Amniotic epithelial cell (primary cell): ENCODE measurements at regions not wholly inside any gene's neighbourhood (a gene's known extent, or its start where the extent isn't known, plus 50 kb on each side); places are given as distances from the start of the nearest gene placed in this dataset.

Source experiments
- DNase-seq: peaks from one replicate; pipeline ENCODE4 v3.0.0-alpha.2; 2010; ENCODE audit warnings: low read depth

- DNase-seq = no peak
Observed at GRCh38 chr9:89882930-89883361, 278.1 kb downstream of the GADD45G start.

GRCh38 chr9:89883401-89884341, 278.9 kb downstream of the GADD45G start:
- DNase-seq = no peak

GRCh38 chr9:89884356-89885083, 279.7 kb downstream of the GADD45G start:
- DNase-seq = no peak

- no peak for DNase-seq
Observed at GRCh38 chr9:89885156-89885555, 280.3 kb downstream of the GADD45G start.

GRCh38 chr9:89886281-89886700, 281.5 kb downstream of the GADD45G start:
- DNase-seq = no peak

- DNase-seq = no peak
Observed at GRCh38 chr9:89887286-89887685, 282.5 kb downstream of the GADD45G start.

GRCh38 chr9:89888233-89888632, 283.4 kb downstream of the GADD45G start:
- DNase-seq = no peak

GRCh38 chr9:89888677-89889076, 283.9 kb downstream of the GADD45G start:
- DNase-seq = no peak

- no peak for DNase-seq
Observed at GRCh38 chr9:89889865-89890264, 285.1 kb downstream of the GADD45G start.

GRCh38 chr9:89890326-89890980, 285.6 kb downstream of the GADD45G start:
- no peak for DNase-seq

- no peak for DNase-seq
Observed at GRCh38 chr9:89891221-89891590, 286.4 kb downstream of the GADD45G start.

- DNase-seq = no peak
Observed at GRCh38 chr9:89891591-89892304, 286.9 kb downstream of the GADD45G start.

- no peak for DNase-seq
Observed at GRCh38 chr9:89892920-89893319, 288.1 kb downstream of the GADD45G start.

- no peak for DNase-seq
Observed at GRCh38 chr9:89893886-89894285, 289.1 kb downstream of the GADD45G start.

GRCh38 chr9:89896806-89897340, 292.1 kb downstream of the GADD45G start:
- no peak for DNase-seq

- DNase-seq = no peak
Observed at GRCh38 chr9:89899573-89899972, 294.8 kb downstream of the GADD45G start.

- DNase-seq = no peak
Observed at GRCh38 chr9:89901920-89902319, 297.1 kb downstream of the GADD45G start.

- peak; percentile 64 for DNase-seq
Observed at GRCh38 chr9:89902450-89903140, 297.8 kb downstream of the GADD45G start.

- DNase-seq = no peak
Observed at GRCh38 chr9:89903141-89903475, 298.3 kb downstream of the GADD45G start.

- DNase-seq = no peak
Observed at GRCh38 chr9:89905606-89906338, 301.0 kb downstream of the GADD45G start.
